CD4-positive, alpha-beta T cell (primary cell): ENCODE measurements at regions not wholly inside any gene's neighbourhood (a gene's known extent, or its start where the extent isn't known, plus 50 kb on each side); places are given as distances from the start of the nearest gene placed in this dataset.

Source experiments
- ATAC-seq: fragments of 200-7000 bp; cut with Tn5 transposase; one replicate; pipeline ENCODE4 v1.10.0; 2022; ENCODE audit warnings: mild to moderate bottlenecking; ENCODE audit not compliant: poor library complexity
- CTCF ChIA-PET: fragments of 350-600 bp; sonication (Branson Sonifier 250); formaldehyde crosslinking; loops from one replicate; lab custom pipeline; 2021; ENCODE audit warnings: antibody characterized with exemption, inconsistent platforms; lab: Charles Lee
- POLR2A ChIA-PET: fragments of 350-600 bp; sonication (Branson Sonifier 250); formaldehyde crosslinking; loops from one replicate; lab custom pipeline; 2021; ENCODE audit warnings: antibody characterized with exemption, inconsistent platforms; lab: Charles Lee
- DNase-seq, 14 experiments: peaks; one replicate each; pipeline ENCODE4 v3.0.0-alpha.2; 2013 to 2020; ENCODE audit warnings: mixed read lengths in 2 of 14
- H3K27ac ChIP-seq, 2 donors: one replicate each; pipeline versions ENCODE4 v1.5.1 to v1.7.0; 2013; ENCODE audit warnings: low read length in 2 of 2, low read depth in 1 of 2, mild to moderate bottlenecking in 1 of 2
- H3K27me3 ChIP-seq, 2 experiments: 1 replicate in 1 of 2; 2 replicates in 1 of 2; pipeline versions ENCODE4 v1.6.1 to v1.7.0; 2013; ENCODE audit warnings: low read length in 2 of 2, control low read depth in 1 of 2, mild to moderate bottlenecking in 1 of 2, moderate library complexity in 1 of 2; ENCODE audit not compliant: insufficient read depth in 2 of 2, control insufficient read depth in 1 of 2
- H3K36me3 ChIP-seq: one replicate; pipeline ENCODE4 v1.6.1; 2013; ENCODE audit warnings: low read length, control low read depth; ENCODE audit not compliant: insufficient read depth
- H3K4me1 ChIP-seq: one replicate; pipeline ENCODE4 v1.6.1; 2013; ENCODE audit warnings: low read length, control low read depth; ENCODE audit not compliant: insufficient read depth
- H3K4me3 ChIP-seq: one replicate; pipeline ENCODE4 v1.5.1; 2013; ENCODE audit warnings: mild to moderate bottlenecking, low read length, moderate library complexity
- H3K9me3 ChIP-seq, 2 experiments: 1 replicate in 1 of 2; 2 replicates in 1 of 2; pipeline versions ENCODE4 v1.6.1 to v1.7.0; 2013; ENCODE audit warnings: low read length in 2 of 2, mild to moderate bottlenecking in 2 of 2, control low read depth in 1 of 2, moderate library complexity in 1 of 2; ENCODE audit not compliant: control insufficient read depth in 1 of 2, insufficient read depth in 1 of 2
- H3K27ac Mint-ChIP-seq: one replicate; pipeline ENCODE4 v1.8.0; 2020; ENCODE audit warnings: mixed read lengths
- H3K27me3 Mint-ChIP-seq: one replicate; pipeline ENCODE4 v1.8.0; 2021; ENCODE audit warnings: mixed read lengths
- H3K36me3 Mint-ChIP-seq: one replicate; pipeline ENCODE4 v1.8.0; 2021; ENCODE audit warnings: low read depth, mixed read lengths
- H3K4me1 Mint-ChIP-seq: one replicate; pipeline ENCODE4 v1.8.0; 2021; ENCODE audit warnings: low read depth, mixed read lengths
- H3K4me3 Mint-ChIP-seq: one replicate; pipeline ENCODE4 v1.8.0; 2020; ENCODE audit warnings: mild to moderate bottlenecking, mixed read lengths
- H3K9me3 Mint-ChIP-seq: one replicate; pipeline ENCODE4 v1.8.0; 2020; ENCODE audit warnings: mixed read lengths
- intact Hi-C, 2 experiments: fragments of 100-400 bp; cut with DNase I in 1 of 2; cut with micrococcal nuclease in 1 of 2; formaldehyde crosslinking; loops; one replicate each; pipeline versions ENCODE4 v1.15.1 to v1.9.0; 2023 to 2025; cut with DNase I, micrococcal nuclease
- TF ChIP-seq, protein P1 (sequence below): fragments of 200-600 bp; IDR thresholded peaks from one replicate; pipeline ENCODE4 v1.8.0; 2022; ENCODE audit warnings: antibody characterized with exemption, mild to moderate bottlenecking

DNA sequence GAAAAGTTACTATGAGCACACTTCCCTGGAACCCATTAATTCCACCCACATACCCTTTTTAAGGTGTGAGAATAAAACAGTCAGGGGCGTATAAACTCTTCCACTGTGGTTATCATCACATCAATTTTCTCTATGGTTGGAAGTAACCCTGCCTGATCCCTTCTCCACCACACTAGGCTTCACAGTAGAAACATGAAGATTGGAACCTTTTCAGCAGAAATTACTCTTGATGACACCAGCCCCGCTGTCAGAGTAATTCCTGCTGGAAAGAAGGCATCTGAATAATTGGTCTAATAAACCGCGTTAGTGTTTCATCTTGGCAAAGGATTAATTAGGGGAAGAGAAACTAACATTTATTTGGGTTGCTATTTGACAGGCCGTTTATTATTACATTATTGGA, 278.4 kb downstream of the MFSD1 start:
- Mint-ChIP-seq H3K27ac (no peak overlapping the region), H3K27me3 (no peaks in the 10 kb centered on the region), H3K9me3 (peaks cover 10% of the 10 kb centered on the region), H3K4me1 (no peaks in the 10 kb centered on the region), H3K4me3 (no peak overlapping the region), H3K36me3 (no peaks in the 10 kb centered on the region)
- Histone ChIP-seq H3K9me3 (no peaks in the 10 kb centered on the region), H3K36me3 (no peaks in the 10 kb centered on the region), H3K27me3 (no peaks in the 10 kb centered on the region), H3K4me3 (no peak overlapping the region), H3K4me1 (no peaks in the 10 kb centered on the region), H3K27ac (no peak overlapping the region)
- TF ChIP-seq, protein P1, sequence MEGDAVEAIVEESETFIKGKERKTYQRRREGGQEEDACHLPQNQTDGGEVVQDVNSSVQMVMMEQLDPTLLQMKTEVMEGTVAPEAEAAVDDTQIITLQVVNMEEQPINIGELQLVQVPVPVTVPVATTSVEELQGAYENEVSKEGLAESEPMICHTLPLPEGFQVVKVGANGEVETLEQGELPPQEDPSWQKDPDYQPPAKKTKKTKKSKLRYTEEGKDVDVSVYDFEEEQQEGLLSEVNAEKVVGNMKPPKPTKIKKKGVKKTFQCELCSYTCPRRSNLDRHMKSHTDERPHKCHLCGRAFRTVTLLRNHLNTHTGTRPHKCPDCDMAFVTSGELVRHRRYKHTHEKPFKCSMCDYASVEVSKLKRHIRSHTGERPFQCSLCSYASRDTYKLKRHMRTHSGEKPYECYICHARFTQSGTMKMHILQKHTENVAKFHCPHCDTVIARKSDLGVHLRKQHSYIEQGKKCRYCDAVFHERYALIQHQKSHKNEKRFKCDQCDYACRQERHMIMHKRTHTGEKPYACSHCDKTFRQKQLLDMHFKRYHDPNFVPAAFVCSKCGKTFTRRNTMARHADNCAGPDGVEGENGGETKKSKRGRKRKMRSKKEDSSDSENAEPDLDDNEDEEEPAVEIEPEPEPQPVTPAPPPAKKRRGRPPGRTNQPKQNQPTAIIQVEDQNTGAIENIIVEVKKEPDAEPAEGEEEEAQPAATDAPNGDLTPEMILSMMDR: no peak
- DNase-seq (no peak), ATAC-seq (no peak)
- POLR2A ChIA-PET: no interaction called here
- CTCF ChIA-PET: no interaction called here
- intact Hi-C loops: no loop called here

DNA sequence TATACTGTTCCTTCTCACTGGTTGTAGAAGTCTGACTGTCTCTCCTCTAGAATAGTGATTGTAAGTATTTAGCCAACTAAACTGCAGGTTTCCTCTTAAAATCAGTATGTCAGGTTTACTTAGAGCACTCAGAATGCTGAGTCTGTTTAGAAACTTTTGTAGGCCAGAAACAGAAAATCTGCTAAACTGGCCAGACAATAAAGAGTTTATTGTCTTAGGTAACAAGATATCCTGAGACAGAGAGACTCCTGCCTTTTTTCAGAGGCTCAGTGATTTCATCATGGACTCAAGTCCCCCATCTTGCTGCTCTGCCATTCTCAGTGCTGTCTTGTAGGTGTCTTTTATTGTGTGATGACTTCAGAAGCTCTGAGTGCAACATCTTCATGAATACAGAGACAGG, 279.0 kb downstream of the MFSD1 start:
- Histone ChIP-seq H3K27ac (no peak overlapping the region), H3K36me3 (no peaks in the 10 kb centered on the region), H3K27me3 (no peaks in the 10 kb centered on the region), H3K4me3 (no peak overlapping the region), H3K4me1 (no peaks in the 10 kb centered on the region), H3K9me3 (no peaks in the 10 kb centered on the region)
- Mint-ChIP-seq H3K36me3 (no peaks in the 10 kb centered on the region), H3K4me1 (no peaks in the 10 kb centered on the region), H3K9me3 (peaks cover 10% of the 10 kb centered on the region), H3K27me3 (no peaks in the 10 kb centered on the region), H3K4me3 (no peak overlapping the region), H3K27ac (no peak overlapping the region)
- TF ChIP-seq, protein P1: no peak
- ChIA-PET POLR2A (no interaction called here), CTCF (no interaction called here)
- no peak for DNase-seq
- ATAC-seq: no peak
- intact Hi-C loops: no loop called here

DNA sequence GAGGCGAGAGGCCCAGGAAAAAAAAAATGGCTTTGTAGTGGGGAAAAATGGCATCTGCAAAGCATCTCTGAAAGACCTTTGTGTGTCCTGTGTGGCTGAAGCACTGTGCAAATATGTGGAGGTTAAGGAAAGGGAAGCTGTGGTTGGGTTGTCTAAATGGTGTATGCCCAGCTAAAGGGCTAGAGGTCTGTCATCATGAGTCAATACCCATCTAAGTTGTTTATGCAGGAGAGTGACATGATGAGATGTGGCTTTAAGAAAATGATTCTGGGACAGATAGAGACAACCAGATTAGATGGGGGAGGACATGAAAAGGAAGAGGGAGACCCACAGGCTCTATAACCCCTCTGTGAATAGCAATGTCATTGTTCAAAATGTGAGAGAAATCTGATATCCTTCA, 280.7 kb downstream of the MFSD1 start:
- POLR2A ChIA-PET: no interaction called here
- Histone ChIP-seq H3K27ac (no peak overlapping the region), H3K27me3 (no peaks in the 10 kb centered on the region), H3K4me1 (no peaks in the 10 kb centered on the region), H3K36me3 (no peaks in the 10 kb centered on the region), H3K4me3 (no peak overlapping the region), H3K9me3 (no peaks in the 10 kb centered on the region)
- no peaks in the 10 kb centered on the region for H3K4me1 Mint-ChIP-seq
- H3K36me3 Mint-ChIP-seq: no peaks in the 10 kb centered on the region
- CTCF ChIA-PET: no interaction called here
- peaks cover 10% of the 10 kb centered on the region for H3K9me3 Mint-ChIP-seq
- no peak for ATAC-seq
- no peak overlapping the region for H3K4me3 Mint-ChIP-seq
- TF ChIP-seq, protein P1: no peak
- intact Hi-C loops: no loop called here
- H3K27ac Mint-ChIP-seq: no peak overlapping the region
- H3K27me3 Mint-ChIP-seq: no peaks in the 10 kb centered on the region
- DNase-seq: no peak
